GM23338 (cell line): ENCODE measurements at regions not wholly inside any gene's neighbourhood (a gene's known extent, or its start where the extent isn't known, plus 50 kb on each side); places are given as distances from the start of the nearest gene placed in this dataset.

Experiments
- CREB1 ChIP-seq: fragments of 250-450 bp; sonication (Bioruptor Pico); IDR thresholded peaks from 2 replicates; pipeline ENCODE4 v1.5.0; 2020; ENCODE audit warnings: low read depth, mild to moderate bottlenecking, moderate library complexity
- EZH2 ChIP-seq: fragments of 200-600 bp; sonication (generic); IDR thresholded peaks from one replicate; pipeline ENCODE4 v1.8.0; 2017; ENCODE audit warnings: antibody characterized with exemption, mild to moderate bottlenecking, low read depth; ENCODE audit not compliant: unreplicated experiment
- EZH2phosphoT487 ChIP-seq: fragments of 200-600 bp; sonication (generic); IDR thresholded peaks from one replicate; pipeline ENCODE4 v1.8.1; 2018; ENCODE audit warnings: antibody characterized with exemption; ENCODE audit not compliant: unreplicated experiment
- JUNB ChIP-seq: IDR thresholded peaks from one replicate; pipeline ENCODE4 v1.6.1; 2016; ENCODE audit warnings: antibody characterized with exemption; ENCODE audit not compliant: unreplicated experiment
- NANOG ChIP-seq: IDR thresholded peaks from 2 replicates; pipeline ENCODE4 v1.6.1; 2016; ENCODE audit warnings: antibody characterized with exemption, borderline replicate concordance
- POLR2AphosphoS5 ChIP-seq: IDR thresholded peaks from 2 replicates; pipeline ENCODE4 v1.6.1; 2016; ENCODE audit warnings: antibody characterized with exemption, low read depth
- TF ChIP-seq, protein P1 (sequence below), 2 experiments: fragments of 200-600 bp in 1 of 2; sonication (generic) in 1 of 2; conservative IDR thresholded peaks; 2 replicates each; pipeline versions ENCODE4 v1.5.1 to v1.6.1; 2016 to 2017; ENCODE audit warnings: antibody characterized with exemption in 2 of 2, low read depth in 2 of 2, mild to moderate bottlenecking in 2 of 2, moderate library complexity in 1 of 2
- TF ChIP-seq, protein P2 (sequence below): IDR thresholded peaks from one replicate; pipeline ENCODE4 v1.6.1; 2018; ENCODE audit warnings: antibody characterized with exemption; ENCODE audit not compliant: unreplicated experiment
- TF ChIP-seq, protein P3 (sequence below): fragments of 250-450 bp; sonication (Bioruptor Pico); IDR thresholded peaks from 2 replicates; pipeline ENCODE4 v1.5.0; 2020; ENCODE audit warnings: mild to moderate bottlenecking, moderate library complexity

DNA sequence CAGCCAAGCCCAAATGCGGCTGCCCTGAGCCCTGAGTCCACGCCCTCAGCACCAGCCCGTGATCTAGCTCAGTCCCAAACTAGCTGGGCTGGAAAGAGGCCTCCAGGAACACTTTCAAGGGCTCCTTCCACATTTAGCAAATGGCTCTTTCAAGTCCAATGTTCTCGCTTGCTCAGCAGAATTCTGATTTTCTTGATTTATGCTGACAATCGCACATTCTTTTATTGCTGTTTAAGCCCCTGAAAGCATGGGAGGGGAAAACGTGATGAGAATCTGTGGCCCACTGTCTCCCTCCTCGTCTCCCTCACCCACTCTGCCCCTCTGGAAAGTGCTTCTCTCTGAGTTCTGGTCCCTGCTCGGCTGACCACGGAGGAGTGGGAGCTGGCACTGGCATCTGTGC is 293.8 kb downstream of the FOXL1 start:
- TF ChIP-seq POLR2AphosphoS5 (no peak), NANOG (no peak), JUNB (no peak), EZH2 (no peak), EZH2phosphoT487 (no peak), CREB1 (CRISPR knock-in tag) (no peak)
- TF ChIP-seq, protein P1, sequence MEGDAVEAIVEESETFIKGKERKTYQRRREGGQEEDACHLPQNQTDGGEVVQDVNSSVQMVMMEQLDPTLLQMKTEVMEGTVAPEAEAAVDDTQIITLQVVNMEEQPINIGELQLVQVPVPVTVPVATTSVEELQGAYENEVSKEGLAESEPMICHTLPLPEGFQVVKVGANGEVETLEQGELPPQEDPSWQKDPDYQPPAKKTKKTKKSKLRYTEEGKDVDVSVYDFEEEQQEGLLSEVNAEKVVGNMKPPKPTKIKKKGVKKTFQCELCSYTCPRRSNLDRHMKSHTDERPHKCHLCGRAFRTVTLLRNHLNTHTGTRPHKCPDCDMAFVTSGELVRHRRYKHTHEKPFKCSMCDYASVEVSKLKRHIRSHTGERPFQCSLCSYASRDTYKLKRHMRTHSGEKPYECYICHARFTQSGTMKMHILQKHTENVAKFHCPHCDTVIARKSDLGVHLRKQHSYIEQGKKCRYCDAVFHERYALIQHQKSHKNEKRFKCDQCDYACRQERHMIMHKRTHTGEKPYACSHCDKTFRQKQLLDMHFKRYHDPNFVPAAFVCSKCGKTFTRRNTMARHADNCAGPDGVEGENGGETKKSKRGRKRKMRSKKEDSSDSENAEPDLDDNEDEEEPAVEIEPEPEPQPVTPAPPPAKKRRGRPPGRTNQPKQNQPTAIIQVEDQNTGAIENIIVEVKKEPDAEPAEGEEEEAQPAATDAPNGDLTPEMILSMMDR (conservative IDR thresholded peaks at IDR 0.05; ENCODE audit: low read depth in 2 of 2), result no peak
- TF ChIP-seq, protein P2, sequence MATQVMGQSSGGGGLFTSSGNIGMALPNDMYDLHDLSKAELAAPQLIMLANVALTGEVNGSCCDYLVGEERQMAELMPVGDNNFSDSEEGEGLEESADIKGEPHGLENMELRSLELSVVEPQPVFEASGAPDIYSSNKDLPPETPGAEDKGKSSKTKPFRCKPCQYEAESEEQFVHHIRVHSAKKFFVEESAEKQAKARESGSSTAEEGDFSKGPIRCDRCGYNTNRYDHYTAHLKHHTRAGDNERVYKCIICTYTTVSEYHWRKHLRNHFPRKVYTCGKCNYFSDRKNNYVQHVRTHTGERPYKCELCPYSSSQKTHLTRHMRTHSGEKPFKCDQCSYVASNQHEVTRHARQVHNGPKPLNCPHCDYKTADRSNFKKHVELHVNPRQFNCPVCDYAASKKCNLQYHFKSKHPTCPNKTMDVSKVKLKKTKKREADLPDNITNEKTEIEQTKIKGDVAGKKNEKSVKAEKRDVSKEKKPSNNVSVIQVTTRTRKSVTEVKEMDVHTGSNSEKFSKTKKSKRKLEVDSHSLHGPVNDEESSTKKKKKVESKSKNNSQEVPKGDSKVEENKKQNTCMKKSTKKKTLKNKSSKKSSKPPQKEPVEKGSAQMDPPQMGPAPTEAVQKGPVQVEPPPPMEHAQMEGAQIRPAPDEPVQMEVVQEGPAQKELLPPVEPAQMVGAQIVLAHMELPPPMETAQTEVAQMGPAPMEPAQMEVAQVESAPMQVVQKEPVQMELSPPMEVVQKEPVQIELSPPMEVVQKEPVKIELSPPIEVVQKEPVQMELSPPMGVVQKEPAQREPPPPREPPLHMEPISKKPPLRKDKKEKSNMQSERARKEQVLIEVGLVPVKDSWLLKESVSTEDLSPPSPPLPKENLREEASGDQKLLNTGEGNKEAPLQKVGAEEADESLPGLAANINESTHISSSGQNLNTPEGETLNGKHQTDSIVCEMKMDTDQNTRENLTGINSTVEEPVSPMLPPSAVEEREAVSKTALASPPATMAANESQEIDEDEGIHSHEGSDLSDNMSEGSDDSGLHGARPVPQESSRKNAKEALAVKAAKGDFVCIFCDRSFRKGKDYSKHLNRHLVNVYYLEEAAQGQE, result no peak
- TF ChIP-seq, protein P3, sequence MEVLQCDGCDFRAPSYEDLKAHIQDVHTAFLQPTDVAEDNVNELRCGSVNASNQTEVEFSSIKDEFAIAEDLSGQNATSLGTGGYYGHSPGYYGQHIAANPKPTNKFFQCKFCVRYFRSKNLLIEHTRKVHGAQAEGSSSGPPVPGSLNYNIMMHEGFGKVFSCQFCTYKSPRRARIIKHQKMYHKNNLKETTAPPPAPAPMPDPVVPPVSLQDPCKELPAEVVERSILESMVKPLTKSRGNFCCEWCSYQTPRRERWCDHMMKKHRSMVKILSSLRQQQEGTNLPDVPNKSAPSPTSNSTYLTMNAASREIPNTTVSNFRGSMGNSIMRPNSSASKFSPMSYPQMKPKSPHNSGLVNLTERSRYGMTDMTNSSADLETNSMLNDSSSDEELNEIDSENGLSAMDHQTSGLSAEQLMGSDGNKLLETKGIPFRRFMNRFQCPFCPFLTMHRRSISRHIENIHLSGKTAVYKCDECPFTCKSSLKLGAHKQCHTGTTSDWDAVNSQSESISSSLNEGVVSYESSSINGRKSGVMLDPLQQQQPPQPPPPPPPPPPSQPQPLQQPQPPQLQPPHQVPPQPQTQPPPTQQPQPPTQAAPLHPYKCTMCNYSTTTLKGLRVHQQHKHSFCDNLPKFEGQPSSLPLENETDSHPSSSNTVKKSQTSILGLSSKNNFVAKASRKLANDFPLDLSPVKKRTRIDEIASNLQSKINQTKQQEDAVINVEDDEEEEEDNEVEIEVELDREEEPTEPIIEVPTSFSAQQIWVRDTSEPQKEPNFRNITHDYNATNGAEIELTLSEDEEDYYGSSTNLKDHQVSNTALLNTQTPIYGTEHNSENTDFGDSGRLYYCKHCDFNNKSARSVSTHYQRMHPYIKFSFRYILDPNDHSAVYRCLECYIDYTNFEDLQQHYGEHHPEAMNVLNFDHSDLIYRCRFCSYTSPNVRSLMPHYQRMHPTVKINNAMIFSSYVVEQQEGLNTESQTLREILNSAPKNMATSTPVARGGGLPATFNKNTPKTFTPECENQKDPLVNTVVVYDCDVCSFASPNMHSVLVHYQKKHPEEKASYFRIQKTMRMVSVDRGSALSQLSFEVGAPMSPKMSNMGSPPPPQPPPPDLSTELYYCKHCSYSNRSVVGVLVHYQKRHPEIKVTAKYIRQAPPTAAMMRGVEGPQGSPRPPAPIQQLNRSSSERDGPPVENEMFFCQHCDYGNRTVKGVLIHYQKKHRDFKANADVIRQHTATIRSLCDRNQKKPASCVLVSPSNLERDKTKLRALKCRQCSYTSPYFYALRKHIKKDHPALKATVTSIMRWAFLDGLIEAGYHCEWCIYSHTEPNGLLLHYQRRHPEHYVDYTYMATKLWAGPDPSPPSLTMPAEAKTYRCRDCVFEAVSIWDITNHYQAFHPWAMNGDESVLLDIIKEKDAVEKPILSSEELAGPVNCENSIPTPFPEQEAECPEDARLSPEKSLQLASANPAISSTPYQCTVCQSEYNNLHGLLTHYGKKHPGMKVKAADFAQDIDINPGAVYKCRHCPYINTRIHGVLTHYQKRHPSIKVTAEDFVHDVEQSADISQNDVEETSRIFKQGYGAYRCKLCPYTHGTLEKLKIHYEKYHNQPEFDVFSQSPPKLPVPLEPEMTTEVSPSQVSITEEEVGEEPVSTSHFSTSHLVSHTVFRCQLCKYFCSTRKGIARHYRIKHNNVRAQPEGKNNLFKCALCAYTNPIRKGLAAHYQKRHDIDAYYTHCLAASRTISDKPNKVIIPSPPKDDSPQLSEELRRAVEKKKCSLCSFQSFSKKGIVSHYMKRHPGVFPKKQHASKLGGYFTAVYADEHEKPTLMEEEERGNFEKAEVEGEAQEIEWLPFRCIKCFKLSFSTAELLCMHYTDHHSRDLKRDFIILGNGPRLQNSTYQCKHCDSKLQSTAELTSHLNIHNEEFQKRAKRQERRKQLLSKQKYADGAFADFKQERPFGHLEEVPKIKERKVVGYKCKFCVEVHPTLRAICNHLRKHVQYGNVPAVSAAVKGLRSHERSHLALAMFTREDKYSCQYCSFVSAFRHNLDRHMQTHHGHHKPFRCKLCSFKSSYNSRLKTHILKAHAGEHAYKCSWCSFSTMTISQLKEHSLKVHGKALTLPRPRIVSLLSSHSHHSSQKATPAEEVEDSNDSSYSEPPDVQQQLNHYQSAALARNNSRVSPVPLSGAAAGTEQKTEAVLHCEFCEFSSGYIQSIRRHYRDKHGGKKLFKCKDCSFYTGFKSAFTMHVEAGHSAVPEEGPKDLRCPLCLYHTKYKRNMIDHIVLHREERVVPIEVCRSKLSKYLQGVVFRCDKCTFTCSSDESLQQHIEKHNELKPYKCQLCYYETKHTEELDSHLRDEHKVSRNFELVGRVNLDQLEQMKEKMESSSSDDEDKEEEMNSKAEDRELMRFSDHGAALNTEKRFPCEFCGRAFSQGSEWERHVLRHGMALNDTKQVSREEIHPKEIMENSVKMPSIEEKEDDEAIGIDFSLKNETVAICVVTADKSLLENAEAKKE (CRISPR knock-in tag), result no peak
